SK-MEL-5 (cell line): ENCODE measurements at regions not wholly inside any gene's neighbourhood (a gene's known extent, or its start where the extent isn't known, plus 50 kb on each side); places are given as distances from the start of the nearest gene placed in this dataset.

ENCODE experiments used
- DNase-seq: peaks from one replicate; pipeline ENCODE4 v3.0.0-alpha.2; 2016; ENCODE audit warnings: low read depth, low spot score
- in situ Hi-C: cut with HindIII; loops from 2 replicates; pipeline ENCODE4 v1.10.0; 2016; ENCODE audit warnings: low sequenced_read_pairs, high pct_unique_total_duplicates, low pct_unique_long_range_greater_than_20kb

DNA sequence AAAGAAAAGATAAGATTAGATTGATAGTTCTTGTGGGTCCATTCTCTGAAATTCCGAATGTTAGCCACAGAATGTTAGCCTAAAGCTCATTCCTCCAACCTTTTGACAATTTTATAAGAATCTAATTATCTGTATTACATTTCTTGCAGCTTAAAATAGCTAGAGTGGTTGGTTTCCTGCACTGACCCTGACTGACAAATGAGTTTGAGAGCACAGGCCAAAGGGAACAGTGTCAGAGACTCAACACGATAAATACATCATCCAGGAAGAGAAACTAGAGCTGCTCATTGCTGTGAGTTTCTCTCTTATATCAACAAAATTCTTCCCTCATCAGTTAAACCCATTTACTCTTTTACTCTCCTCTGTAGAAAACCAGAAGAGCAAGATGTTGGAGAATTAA lies 82.1 kb upstream of the PPM1J start:
- in situ Hi-C loops, result no loop called here
- DNase-seq, result no peak

DNA sequence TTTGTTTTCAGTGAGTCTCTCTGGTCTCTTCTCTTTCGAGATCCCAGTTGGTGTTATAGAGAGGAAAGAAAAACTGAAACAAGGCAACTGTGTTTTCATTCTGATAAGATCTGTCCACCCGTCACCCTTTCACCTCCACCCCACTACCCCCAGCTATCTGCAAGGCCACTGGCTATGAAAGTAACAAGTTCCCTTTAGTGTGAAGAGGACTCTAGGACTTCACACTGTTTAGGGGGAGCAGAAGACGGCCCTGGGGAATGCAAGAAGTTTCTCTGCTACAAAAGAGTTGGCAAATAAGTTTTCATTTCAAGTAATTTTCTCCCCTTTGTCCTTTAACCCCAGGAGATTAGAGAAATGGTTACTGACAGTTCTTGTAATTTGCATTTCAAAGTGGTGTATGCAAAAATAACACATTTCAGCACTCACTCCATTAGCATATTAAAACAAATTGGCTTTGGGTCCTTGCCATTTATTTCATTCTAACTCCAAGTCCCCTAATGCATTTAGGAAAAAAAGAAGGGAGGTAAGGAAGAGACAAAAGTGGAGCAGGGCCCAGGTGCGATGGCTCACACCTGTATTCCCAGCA lies 79.6 kb upstream of the PPM1J start:
- DNase-seq, result no peak
- in situ Hi-C loops, result no loop called here

DNA sequence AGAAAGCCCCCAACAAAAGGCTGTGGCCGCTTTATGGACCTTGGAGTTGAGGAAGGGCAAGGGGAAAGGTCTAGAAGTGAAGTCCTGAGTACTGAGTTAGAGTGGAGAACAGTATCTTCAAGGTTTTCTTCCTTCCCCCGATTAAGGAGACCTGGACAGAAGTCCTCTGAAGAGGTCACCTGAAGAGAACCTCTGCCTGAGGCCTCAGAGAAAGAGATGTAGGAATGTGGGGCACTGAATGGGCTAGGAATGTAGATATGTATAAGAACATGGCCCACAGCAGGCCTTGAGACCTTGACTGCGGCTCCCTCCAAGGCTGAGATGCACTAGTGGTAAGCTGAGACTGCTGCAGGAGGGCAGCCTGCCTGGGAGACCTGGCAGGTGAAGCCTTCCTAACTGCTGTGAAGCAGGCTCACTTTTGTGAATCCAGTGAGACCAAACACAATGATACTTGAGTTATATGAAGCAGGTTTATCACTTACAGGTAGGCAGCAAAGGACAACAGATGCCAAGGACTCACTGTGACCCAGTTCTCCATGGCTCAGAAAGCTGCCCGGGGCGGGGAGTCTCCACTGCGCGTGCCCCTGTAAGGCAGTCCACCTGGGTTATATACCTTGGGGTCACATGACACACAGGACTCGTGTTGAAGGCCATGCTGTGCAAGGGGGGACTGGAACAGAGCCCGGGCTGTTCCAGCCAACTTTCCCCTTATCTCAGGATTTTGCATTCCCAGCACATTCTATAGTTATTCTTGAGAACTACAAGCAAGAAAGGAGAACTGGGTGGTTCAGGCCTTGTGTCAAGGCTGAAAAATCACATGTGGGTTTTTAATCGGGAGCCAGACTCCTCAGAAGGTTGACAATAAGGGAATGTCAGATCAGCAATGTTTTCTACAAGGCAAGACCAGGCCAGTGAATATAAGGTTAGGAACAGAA lies 78.8 kb upstream of the PPM1J start:
- in situ Hi-C loops, result no loop called here
- DNase-seq, result no peak

DNA sequence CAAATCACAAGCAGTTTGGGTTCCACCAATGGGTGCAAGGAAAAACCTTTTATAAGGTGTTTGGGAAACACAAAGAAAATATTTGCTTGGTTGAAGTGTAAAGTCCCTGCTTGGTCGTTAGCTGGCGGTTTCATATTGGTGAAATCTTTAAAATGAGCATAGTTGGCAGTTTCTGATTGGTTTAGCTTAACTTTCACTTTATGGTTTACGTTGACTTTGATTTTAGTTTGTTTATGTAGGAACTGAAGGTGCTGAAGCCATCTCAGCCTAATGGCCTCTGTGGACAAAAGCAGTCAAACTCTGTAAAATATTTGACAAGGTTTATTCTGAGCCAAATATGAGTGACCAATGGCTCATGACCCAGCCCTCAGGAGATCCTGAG lies 76.6 kb upstream of the PPM1J start:
- DNase-seq, result no peak
- in situ Hi-C loops, result no loop called here

GRCh38 chr1:112790920-112791722 lies 76.0 kb upstream of the PPM1J start:
- no peak for DNase-seq
- in situ Hi-C loops, result no loop called here

DNA sequence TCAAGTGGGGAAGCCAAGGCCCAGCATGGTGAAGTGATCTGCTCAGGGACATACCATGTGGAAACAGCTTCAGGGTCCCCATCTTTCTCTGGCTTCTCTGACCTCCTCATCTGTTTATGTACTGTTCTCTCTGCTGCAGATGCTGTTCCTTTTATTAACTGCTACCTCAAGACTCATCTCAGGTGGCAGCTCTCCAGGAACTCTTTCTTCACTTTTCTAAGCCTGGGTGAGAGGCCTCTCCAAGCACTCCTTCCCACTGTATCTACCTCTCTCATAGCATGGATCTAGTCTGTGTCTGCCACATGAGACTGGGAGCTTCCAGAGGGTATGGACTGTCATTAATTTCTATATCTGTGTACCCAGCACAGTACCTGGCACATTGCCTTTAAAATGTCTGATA lies 73.4 kb upstream of the PPM1J start:
- in situ Hi-C loops, result no loop called here
- DNase-seq, result no peak

DNA sequence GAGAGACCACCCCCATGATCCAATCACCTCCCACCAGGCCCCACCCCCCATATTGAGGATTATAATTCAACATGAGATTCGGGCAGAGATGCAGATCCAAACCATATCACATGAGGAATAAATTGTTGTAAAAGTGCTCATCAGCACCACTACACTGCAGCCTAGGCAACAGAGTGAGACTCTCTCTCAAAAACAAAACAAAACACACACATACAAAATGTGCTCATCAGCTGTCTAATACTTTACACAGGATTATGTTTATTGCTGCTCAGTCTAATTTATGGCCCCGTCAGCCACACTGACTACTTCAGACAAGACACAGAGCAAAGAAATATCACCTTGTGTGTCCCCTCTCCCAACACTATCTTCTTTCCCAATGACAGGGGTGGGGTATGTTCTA lies 72.9 kb upstream of the PPM1J start:
- no peak for DNase-seq
- in situ Hi-C loops, result no loop called here

DNA sequence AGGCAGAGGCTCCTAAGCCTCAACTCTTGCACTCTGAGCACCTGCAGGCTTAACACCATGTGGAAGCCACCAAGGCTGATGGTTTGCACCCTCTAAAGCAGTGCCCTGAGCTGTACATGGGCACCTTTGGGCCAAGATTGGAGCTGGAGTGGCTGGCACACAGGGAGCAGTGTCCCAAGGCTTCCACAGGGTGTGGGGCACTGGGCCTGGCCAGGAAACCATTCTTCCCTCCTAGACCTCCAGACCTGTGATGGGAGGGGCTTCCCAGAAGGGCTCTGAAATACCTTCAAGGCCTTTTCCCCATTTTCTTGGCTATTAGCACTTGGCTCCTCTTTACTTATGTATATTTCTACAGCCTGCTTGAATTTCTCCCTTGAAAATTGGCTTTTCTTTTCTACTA lies 67.9 kb upstream of the PPM1J start:
- in situ Hi-C loops, result no loop called here

GRCh38 chr1:112779665-112780526 lies 64.8 kb upstream of the PPM1J start:
- in situ Hi-C loops, result no loop called here
- no peak for DNase-seq

More for the DNA sequence above, 67.9 kb upstream of the PPM1J start:
- DNase-seq, result no peak

GRCh38 chr1:112778137-112778536 lies 63.0 kb upstream of the PPM1J start:
- in situ Hi-C loops, result no loop called here

DNA sequence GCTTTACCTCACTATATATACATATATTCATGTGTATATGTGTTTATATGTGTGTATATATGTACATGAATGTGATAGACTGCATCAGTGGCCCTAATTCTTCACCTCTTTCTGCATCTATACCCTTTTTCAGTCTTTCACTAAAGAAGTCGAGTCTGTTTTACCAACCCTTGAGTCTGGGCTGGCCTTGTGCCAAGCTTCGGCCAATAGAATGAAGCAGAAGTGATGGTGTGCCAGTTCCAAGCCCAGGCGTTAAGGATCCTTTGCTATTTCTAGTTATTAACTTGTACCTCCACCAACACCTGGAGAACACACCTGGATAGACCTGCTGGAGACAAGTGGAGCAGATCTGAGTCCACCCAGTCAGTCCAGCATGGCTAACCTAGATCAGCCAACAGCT lies 61.6 kb upstream of the PPM1J start:
- in situ Hi-C loops, result no loop called here
- DNase-seq, result no peak

More at GRCh38 chr1:112778137-112778536, 63.0 kb upstream of the PPM1J start:
- DNase-seq, result no peak

GRCh38 chr1:112772781-112773180 lies 57.6 kb upstream of the PPM1J start:
- in situ Hi-C loops, result no loop called here
- no peak for DNase-seq

DNA sequence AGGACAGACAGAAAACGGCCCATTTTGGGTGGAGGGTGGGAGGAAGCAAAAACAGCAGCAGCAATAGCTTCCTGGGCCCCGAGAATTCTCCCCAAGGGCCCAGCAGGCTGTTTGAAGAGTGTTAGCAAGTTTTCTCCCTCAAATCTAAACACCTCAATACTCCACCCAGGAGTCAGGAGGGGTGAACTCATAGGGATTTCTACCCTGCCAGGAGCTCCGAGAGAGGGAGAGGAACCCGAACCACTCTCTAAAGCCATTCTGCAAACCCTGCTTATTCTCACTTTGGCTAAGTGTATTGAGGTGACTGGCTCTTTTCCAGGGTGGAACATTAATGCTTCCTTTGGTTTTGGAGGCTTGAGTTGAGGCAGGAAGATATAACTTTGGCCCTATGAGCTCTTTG lies 55.6 kb upstream of the PPM1J start:
- DNase-seq, result no peak
- in situ Hi-C loops, result no loop called here

- no peak for DNase-seq
Observed at GRCh38 chr1:112769611-112770010, 54.5 kb upstream of the PPM1J start.

GRCh38 chr1:112767646-112768045 lies 52.5 kb upstream of the PPM1J start:
- in situ Hi-C loops, result no loop called here
- no peak for DNase-seq

More at GRCh38 chr1:112769611-112770010, 54.5 kb upstream of the PPM1J start:
- in situ Hi-C loops, result no loop called here
